ENCODE measurements at regions not wholly inside any gene's neighbourhood (a gene's known extent, or its start where the extent isn't known, plus 50 kb on each side); places are given as distances from the start of the nearest gene placed in this dataset.

GRCh38 chr11:42651621-42652020 lies 660.2 kb upstream of the API5 start:
- H3K4me3 ChIP-seq (ENCODE audit: severe bottlenecking), result no peak overlapping the region
- no peaks in the 10 kb centered on the region for H3K36me3 ChIP-seq (ENCODE audit: low read depth)
- ATAC-seq (ENCODE audit: low read depth), result no peak
- no peak overlapping the region for H3K27ac ChIP-seq (ENCODE audit: poor library complexity, severe bottlenecking)
- peaks cover 3% of the 10 kb centered on the region for H3K9me3 ChIP-seq (ENCODE audit: severe bottlenecking)
- H3K4me1 ChIP-seq (ENCODE audit: insufficient read depth, poor library complexity, severe bottlenecking), result no peaks in the 10 kb centered on the region
- no peaks in the 10 kb centered on the region for H3K27me3 ChIP-seq (ENCODE audit: insufficient read depth, poor library complexity, severe bottlenecking)
- TF ChIP-seq CTCF (IDR thresholded peaks at IDR 0.05; ENCODE audit: poor library complexity, severe bottlenecking), result no peak
- no peak for DNase-seq (ENCODE audit: low spot score)

- H3K4me3 ChIP-seq (ENCODE audit: severe bottlenecking), result no peak overlapping the region
- DNase-seq (ENCODE audit: low spot score) (no peak), ATAC-seq (ENCODE audit: low read depth) (no peak)
- no peak for TF ChIP-seq CTCF (IDR thresholded peaks at IDR 0.05; ENCODE audit: poor library complexity, severe bottlenecking)
- no peaks in the 10 kb centered on the region for H3K36me3 ChIP-seq (ENCODE audit: low read depth)
- no peaks in the 10 kb centered on the region for H3K27me3 ChIP-seq (ENCODE audit: insufficient read depth, poor library complexity, severe bottlenecking)
- no peak overlapping the region for H3K27ac ChIP-seq (ENCODE audit: poor library complexity, severe bottlenecking)
- no peaks in the 10 kb centered on the region for H3K4me1 ChIP-seq (ENCODE audit: insufficient read depth, poor library complexity, severe bottlenecking)
- peaks cover 3% of the 10 kb centered on the region for H3K9me3 ChIP-seq (ENCODE audit: severe bottlenecking)
These were observed 654.6 kb upstream of the API5 start for GRCh38 chr11:42657169-42657568.

- no peaks in the 10 kb centered on the region for H3K9me3 ChIP-seq (ENCODE audit: severe bottlenecking)
- ATAC-seq (ENCODE audit: low read depth) (no peak), DNase-seq (ENCODE audit: low spot score) (no peak)
- H3K27me3 ChIP-seq (ENCODE audit: insufficient read depth, poor library complexity, severe bottlenecking), result no peaks in the 10 kb centered on the region
- no peaks in the 10 kb centered on the region for H3K4me1 ChIP-seq (ENCODE audit: insufficient read depth, poor library complexity, severe bottlenecking)
- no peak overlapping the region for H3K4me3 ChIP-seq (ENCODE audit: severe bottlenecking)
- H3K27ac ChIP-seq (ENCODE audit: poor library complexity, severe bottlenecking), result no peak overlapping the region
- no peak for TF ChIP-seq CTCF (IDR thresholded peaks at IDR 0.05; ENCODE audit: poor library complexity, severe bottlenecking)
- H3K36me3 ChIP-seq (ENCODE audit: low read depth), result no peaks in the 10 kb centered on the region
These were observed 649.9 kb upstream of the API5 start for GRCh38 chr11:42661942-42662341.

- Histone ChIP-seq H3K9me3 (ENCODE audit: severe bottlenecking) (no peaks in the 10 kb centered on the region), H3K27ac (ENCODE audit: poor library complexity, severe bottlenecking) (no peak overlapping the region), H3K36me3 (ENCODE audit: low read depth) (no peaks in the 10 kb centered on the region), H3K4me1 (ENCODE audit: insufficient read depth, poor library complexity, severe bottlenecking) (no peaks in the 10 kb centered on the region), H3K4me3 (ENCODE audit: severe bottlenecking) (no peak overlapping the region), H3K27me3 (ENCODE audit: insufficient read depth, poor library complexity, severe bottlenecking) (no peaks in the 10 kb centered on the region)
- no peak for DNase-seq (ENCODE audit: low spot score)
- ATAC-seq (ENCODE audit: low read depth), result no peak
- no peak for TF ChIP-seq CTCF (IDR thresholded peaks at IDR 0.05; ENCODE audit: poor library complexity, severe bottlenecking)
These were observed 642.4 kb upstream of the API5 start for GRCh38 chr11:42669248-42669976.

- peaks cover 2% of the 10 kb centered on the region for H3K9me3 ChIP-seq (ENCODE audit: severe bottlenecking)
- no peak overlapping the region for H3K4me3 ChIP-seq (ENCODE audit: severe bottlenecking)
- no peaks in the 10 kb centered on the region for H3K4me1 ChIP-seq (ENCODE audit: insufficient read depth, poor library complexity, severe bottlenecking)
- DNase-seq (ENCODE audit: low spot score), result no peak
- ATAC-seq (ENCODE audit: low read depth), result no peak
- H3K27ac ChIP-seq (ENCODE audit: poor library complexity, severe bottlenecking), result no peak overlapping the region
- H3K36me3 ChIP-seq (ENCODE audit: low read depth), result no peaks in the 10 kb centered on the region
- TF ChIP-seq CTCF (IDR thresholded peaks at IDR 0.05; ENCODE audit: poor library complexity, severe bottlenecking), result no peak
- no peaks in the 10 kb centered on the region for H3K27me3 ChIP-seq (ENCODE audit: insufficient read depth, poor library complexity, severe bottlenecking)
These were observed 637.4 kb upstream of the API5 start for GRCh38 chr11:42674436-42674835.
